ENCODE measurements at regions not wholly inside any gene's neighbourhood (a gene's known extent, or its start where the extent isn't known, plus 50 kb on each side); places are given as distances from the start of the nearest gene placed in this dataset.

GRCh38 chr2:8455236-8456150 lies 226.4 kb upstream of the ID2 start:
- DNase-seq (ENCODE audit: low read depth in 2 of 2), result no peak

- DNase-seq (ENCODE audit: low read depth in 2 of 2), result no peak
Measured at GRCh38 chr2:8456151-8457091, 225.4 kb upstream of the ID2 start.

GRCh38 chr2:8457092-8457481 lies 224.8 kb upstream of the ID2 start:
- DNase-seq (ENCODE audit: low read depth in 2 of 2), result no peak

- no peak for DNase-seq (ENCODE audit: low read depth in 2 of 2)
Measured at GRCh38 chr2:8457699-8458502, 224.0 kb upstream of the ID2 start.

GRCh38 chr2:8458503-8459459 lies 223.1 kb upstream of the ID2 start:
- DNase-seq (ENCODE audit: low read depth in 2 of 2), result no peak

- no peak for DNase-seq (ENCODE audit: low read depth in 2 of 2)
Measured at GRCh38 chr2:8459474-8459873, 222.4 kb upstream of the ID2 start.

GRCh38 chr2:8461341-8461740 lies 220.5 kb upstream of the ID2 start:
- no peak for DNase-seq (ENCODE audit: low read depth in 2 of 2)

GRCh38 chr2:8462280-8462679 lies 219.6 kb upstream of the ID2 start:
- no peak for DNase-seq (ENCODE audit: low read depth in 2 of 2)

GRCh38 chr2:8462899-8463648 lies 218.8 kb upstream of the ID2 start:
- no peak for DNase-seq (ENCODE audit: low read depth in 2 of 2)

- no peak for DNase-seq (ENCODE audit: low read depth in 2 of 2)
Measured at GRCh38 chr2:8465560-8465959, 216.3 kb upstream of the ID2 start.

GRCh38 chr2:8469709-8470493 lies 212.0 kb upstream of the ID2 start:
- DNase-seq (ENCODE audit: low read depth in 2 of 2), result no peak

GRCh38 chr2:8472545-8473323 lies 209.1 kb upstream of the ID2 start:
- no peak for DNase-seq (ENCODE audit: low read depth in 2 of 2)

GRCh38 chr2:8475349-8476031 lies 206.4 kb upstream of the ID2 start:
- no peak for DNase-seq (ENCODE audit: low read depth in 2 of 2)

GRCh38 chr2:8477552-8478470 lies 204.0 kb upstream of the ID2 start:
- DNase-seq (ENCODE audit: low read depth in 2 of 2), result no peak

GRCh38 chr2:8478471-8478793 lies 203.4 kb upstream of the ID2 start:
- DNase-seq (ENCODE audit: low read depth in 2 of 2), result no peak

- DNase-seq (ENCODE audit: low read depth in 2 of 2), result no peak
Measured at GRCh38 chr2:8479298-8479697, 202.6 kb upstream of the ID2 start.

GRCh38 chr2:8480915-8481314 lies 200.9 kb upstream of the ID2 start:
- no peak for DNase-seq (ENCODE audit: low read depth in 2 of 2)
